ENCODE measurements at regions not wholly inside any gene's neighbourhood (a gene's known extent, or its start where the extent isn't known, plus 50 kb on each side); places are given as distances from the start of the nearest gene placed in this dataset.
"Not testable (repeated sequence)": the region's sequence is repeated elsewhere in the genome, so short reads cannot be mapped to it uniquely, and the experiment has no call there.

DNA sequence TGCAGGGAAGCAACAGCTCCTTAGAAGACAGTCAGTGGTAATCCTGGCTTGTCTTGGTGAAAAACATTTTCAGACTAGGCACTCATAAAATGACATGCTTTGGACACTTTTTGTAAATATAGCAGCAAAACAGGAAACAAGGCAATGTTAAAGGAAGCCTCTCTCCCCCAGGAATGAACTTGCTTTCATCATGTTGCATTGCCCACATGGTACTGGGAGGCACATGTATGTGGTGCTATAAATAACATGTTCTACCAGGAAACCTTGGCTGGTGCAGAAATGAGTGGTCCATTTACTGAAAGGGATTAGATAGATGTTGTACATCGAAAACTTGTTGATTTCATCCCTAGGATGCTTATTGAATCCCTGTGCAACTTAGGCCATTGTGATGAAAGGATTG is 121.4 kb upstream of the RREB1 start:
- no peak for DNase-seq

DNA sequence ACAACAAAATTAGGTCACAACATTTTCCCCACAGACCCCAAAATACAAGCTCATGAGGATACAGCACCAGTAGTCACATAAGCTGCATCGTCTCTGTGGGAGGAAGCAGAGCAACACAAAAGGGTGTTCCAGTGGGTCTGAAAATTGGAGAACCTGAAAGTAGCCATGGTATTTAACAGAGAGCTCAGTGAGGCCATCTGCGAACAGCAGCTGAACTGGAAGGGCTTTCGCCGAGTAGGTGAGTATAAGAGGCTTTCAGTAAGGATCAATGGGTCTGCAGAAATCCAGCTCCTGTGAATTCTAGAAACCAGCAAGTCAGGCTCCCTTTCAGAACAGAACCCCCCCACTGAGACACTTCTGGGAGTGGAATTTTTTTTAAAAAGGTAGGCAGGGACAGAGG is 120.0 kb upstream of the RREB1 start:
- no peak for DNase-seq

DNA sequence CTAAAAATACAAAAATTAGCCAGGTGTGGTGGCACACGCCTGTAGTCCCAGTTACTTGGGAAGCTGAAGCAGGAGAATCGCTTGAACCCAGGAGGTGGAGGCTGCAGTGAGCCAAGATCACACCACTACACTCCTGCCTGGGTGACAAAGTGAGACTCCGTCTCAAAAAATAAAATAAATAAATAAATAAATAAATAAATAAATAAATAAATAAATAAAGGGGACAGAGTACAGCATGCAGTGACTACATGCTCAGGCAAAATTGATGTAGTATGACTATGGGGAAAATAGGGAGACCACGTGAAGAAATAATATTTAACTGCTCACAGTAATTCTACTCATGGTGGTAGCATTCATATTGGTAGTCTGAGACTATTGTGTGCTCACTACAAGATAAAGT is 117.7 kb upstream of the RREB1 start:
- DNase-seq = not testable (repeated sequence)

DNA sequence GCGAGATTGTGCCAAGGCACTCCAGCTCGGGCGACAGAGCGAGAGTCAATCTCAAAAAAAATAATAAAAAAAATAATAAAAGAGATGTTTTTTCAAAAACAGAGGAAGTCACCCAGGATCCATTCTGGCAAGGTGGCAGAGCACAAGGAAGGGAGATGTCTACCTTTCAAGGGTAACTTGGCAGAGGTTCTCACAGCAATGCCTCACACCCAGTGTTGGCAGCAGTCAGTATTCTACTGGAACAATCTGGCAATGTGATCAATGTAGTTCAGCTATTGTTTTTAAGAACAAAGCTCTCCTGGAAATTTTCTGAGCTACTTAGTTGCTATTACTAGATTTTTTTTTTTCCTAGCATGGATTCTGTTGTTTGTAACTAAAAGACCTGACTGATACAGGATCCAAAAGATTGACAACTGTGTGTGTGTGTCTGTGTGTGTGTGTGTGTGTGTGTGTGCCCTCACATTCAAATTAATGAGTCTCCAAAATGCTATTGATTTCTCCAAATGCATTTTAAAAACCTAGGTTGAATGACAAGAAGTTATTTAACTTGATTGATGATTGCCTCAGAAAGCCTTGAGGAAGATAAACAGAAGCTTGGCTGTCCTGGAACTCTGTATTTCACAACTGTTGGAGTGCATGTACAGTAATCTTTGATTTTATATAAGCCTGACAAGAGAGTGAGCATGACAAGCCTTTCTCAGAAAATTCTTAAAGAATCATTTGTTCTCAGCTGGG is 114.1 kb upstream of the RREB1 start:
- no peak for DNase-seq

DNA sequence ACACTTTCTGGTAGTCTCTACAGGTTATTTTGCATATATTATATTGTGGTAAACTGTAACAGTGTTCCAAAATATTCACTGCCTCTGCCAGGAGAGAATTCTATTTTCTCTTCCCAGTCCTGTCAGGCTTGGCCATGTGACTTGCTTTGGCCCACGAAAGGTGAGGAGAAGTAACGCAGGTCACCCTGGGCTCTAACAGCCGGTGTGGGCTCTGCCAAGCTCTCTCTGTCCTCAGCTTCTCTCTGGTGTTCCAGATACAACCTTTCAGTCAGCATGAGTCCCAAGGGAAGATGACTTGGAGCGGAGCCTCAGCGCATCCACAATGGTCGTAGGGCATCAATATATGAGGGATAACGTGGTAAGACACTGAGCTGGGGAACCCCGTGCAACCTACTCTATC is 113.0 kb upstream of the RREB1 start:
- DNase-seq = no peak

DNA sequence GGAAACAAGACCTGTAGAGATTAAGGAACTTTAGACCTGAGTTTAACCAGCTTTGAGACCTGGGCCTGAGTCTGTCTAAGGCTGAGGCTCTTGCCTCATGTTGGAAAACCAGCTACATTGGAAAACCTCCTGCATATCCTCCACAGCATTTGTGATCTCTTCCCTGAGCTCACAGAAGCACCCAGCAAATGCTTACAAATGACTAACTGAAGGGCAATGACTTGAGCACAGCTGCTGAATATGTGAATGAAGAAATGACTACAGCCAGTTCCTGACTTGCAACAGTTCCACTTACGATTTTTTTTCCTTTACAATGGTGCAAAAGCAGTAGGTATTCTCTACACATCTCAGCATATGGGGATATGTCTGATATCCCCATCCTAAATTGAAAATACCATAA is 112.4 kb upstream of the RREB1 start:
- no peak for DNase-seq

DNA sequence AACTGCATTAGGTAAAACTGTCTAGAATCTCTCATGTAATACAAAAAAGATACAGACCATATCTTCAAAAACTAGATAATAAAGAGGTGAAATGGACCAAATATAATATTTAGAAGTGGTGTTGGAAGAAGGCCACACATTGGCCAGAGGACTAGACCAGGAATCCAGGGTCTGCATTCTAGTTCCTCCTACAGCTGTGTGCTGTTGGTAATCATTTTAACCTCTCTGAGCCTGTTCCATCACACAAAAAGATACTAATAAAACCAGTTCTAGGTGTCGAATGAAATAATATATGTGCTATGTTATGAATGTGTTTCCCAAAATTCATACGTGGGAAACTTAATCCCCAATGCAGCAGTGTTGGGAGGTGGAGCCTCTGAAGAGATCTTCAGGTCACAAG is 111.6 kb upstream of the RREB1 start:
- DNase-seq = no peak

DNA sequence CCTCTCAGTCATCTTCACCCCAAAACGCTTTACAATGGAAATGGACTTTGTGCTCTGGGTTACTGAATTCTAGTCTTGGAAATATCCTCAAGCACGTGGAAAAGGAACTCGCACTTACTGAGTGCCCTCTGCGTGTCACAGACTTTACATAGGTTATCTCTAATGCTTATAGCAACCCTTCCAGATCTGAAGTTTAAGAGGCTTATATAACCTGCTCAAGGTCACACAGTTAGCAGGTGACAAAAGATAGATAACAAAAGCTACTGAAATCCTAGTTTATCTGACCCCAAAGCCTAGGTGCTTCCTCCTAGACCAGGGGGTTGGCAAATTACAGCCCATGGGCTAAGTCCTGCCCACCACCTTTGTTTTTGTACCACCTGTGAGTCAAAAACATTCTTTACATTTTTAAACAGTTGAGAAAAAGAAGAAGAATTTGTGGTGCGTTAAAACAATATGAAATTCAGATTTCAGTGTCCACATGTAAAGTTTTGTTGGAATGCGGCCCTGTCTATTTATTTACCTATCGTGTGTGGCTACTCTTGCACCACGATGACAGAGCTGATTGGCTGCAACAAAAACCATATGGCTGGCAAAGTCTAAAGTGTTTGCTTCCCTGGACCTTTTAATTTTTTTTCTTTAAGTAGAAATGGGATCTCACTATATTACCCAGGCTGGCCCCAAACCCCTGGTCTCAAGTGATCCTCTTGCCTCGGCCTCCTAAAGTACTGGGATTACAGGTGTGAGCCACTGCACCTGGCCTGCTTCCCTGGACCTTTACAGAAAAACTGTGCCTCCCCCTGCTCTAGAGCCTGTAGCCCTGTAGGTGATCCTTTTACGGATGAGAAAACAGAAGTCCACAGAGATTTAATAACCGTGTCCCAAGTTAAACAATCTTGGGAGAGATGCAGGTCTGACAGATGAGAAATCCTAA is 110.2 kb upstream of the RREB1 start:
- no peak for DNase-seq

DNA sequence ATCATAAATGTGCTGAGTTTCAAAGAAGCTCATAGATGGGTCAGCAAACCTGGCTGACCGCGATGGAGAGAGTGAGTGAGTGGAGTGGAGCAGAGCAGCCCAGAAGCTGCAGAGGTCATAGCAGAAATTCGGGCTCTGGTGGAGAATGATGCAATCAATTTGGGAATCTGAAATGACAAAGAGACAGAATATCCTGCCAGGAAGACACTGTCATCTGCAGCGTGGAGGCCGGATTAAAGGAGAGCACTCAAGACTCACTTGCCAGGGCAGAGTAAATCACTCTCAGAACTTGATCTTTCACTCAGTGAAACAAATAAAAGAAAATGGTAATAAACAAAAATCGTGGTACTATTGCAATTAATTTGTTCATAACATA is 109.6 kb upstream of the RREB1 start:
- DNase-seq = no peak

DNA sequence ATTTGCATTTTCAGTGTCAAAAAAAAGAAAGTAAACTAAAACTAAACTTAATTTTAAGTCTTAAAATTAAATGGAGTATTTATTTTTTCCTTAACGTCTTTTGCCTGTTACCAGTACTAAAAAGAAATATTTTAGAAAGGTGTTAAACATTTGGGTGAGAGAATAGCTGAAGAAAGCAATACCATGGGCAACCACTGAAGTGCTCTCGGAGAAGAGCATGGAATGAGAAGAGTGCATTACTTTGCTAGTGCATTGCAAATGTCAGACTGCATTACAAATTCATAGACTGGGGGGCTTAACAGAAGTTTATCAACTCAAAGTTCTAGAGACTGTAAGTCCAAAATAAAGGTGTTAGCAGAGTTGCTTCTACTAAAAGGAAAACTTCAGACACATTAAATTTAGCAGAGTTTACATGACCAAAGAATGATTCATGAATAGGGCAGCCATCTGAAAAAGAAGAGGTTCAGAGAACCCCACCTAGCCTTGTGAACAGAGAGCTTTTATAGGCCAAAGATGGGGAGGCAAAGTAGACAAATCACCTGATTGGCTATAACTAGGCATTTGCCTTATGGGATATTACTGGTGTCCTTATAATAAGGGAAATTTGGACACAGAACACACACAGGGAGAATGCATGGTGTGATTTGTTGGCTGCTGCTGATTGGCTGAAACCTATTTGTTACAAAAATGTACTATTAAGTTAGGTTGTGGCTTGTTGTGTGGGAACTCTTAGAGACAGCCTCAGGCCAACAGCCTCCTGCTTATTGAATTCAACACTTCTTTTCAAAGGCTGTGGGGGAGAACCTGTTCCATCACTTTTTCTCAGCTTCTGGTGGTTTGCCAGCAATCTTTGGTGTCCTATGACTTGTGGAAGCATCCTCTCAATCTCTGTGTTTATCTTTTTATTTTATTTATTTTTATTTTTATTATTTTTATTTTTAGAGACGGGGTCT is 106.7 kb upstream of the RREB1 start:
- DNase-seq = no peak

DNA sequence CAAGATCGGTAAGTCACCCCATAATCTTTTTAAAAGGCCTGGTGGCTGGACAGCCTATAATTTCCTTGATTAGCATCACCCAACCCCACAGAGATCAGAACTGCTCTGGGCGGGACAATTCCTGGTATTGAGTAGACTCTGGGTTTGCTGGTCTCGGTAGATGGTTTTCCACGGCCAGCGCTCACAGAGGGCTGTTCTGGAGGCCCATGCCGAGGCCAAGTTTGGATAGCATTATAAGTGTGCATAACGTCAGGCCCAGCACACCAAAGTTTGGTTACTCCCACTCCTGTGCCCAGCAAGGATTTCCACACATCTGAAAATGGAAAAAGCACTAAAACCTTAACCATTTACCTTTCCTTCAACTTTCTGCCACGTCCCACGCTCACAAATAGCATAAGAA is 104.7 kb upstream of the RREB1 start:
- no peak for DNase-seq

DNA sequence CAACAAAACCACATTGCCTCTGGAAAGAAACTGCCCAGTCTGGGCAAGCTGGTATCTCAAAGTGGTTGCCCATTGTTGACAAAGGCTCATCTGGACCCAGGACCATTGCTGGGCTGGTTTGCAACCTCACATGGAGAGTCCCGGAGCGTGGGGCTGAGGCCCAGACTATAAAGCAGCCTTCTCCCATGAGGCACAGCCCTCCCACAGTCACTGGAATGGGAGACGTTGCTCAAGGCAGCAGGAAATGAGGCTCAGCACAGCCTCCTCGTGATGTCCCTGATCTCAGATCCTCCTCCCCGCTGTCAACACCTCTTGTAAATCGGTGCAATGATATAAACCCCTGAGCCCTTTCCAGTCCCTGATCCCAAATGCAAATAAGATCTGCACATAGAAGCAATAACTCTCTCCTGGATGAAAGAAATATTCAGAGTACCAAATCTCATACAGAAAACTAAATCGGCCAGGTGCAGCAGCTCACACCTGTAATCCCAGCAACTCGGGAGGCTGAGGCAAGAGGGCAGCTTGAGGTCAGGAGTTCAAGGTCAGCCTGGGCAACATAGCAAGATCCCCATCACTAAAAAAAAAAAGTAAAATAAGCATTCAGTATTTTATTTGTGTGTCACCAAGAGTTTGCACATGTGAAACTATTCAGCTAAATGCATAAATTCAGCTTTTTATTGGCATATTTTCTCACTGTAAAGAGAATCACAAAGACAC is 103.0 kb upstream of the RREB1 start:
- DNase-seq = no peak

DNA sequence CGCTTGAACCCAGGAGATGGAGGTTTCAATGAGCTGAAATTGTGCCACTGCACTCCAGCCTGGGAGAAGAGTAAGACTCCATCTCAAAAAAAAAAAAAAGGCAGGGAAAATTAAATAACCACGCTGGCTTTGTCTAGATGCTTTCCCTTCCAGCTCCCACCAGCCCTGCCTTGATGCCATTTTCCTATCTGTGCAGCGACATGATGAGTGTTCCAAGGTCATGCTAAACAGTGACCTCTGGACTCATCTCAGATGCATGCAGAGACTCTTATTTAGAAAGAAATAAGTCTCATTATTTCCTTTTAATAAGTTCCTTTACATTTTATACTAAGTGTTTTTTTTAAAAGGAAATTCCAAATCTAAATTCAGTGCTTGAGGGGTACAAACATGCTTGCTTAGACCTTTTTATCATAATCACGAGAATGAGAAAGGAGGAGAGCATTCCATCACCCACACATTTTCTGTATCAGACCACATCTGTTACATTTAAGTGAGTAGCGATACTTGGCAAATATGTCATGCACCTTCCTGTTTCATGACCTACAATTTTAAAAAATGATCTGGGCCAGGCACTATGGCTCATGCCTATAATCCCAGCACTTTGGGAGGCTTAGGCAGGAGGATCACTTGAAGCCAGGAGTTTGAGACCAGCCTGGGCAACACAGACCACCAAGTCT is 101.1 kb upstream of the RREB1 start:
- no peak for DNase-seq

DNA sequence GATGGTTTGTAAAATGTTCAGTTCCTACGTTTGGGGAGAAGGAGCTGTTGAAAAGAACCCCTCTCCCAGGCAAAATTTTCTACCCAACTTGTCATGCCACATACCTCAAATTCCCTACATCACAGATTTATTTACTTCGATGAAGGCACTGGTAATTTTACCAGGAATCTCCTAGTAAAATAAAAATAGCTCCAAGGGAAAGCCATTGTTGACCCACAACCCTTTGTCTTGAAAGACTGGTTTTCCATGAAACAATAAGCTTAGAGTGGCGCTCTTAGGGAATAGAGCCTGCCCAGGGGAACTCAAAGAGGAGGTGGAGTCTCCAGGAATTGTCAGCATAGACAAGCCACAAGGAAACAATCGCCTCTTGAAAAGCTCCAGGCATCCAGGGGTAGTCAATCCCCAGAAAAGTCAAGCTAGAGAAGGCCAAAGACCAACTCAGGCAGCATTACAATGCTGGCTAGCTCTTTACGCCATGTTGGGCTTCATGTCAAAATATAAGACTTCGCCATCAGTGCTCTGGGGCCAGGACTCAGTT is 99.2 kb upstream of the RREB1 start:
- no peak for DNase-seq

DNA sequence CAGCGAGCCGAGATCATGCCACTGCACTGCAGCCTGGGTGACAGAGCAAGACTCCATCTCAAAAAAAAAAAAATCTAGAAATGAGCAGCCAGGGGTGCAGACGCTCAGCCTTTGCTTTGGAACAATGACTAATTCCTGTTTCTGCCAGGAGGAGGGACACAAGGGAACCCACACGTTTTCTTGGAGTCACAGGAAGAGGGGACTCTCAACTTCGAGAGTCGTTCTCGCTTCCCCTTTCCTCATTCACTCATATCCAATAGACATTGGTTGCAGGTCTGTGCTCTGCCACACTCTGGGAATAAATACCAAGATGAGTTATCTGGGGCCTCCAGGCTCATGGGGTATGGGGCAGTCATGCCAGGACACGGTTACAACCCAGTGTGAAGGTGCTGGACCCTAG is 91.5 kb upstream of the RREB1 start:
- DNase-seq = no peak

DNA sequence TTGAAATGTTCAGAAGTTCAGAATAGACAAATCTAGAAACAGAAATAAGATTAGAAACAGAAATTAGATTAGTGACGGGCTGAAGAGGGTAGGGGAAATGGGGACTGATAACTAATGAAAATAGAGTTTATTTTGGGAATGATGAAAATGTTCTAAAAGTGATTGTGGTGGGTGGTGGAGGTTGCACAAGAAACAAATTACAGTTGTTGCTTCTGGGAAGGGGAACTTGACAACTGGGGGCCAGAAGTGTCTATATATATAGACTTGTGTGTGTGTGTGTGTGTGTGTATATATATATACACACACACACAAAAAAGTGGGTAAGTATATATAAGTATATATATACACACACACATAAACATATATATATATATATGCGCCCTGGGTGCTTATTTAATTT is 86.5 kb upstream of the RREB1 start:
- DNase-seq = no peak

DNA sequence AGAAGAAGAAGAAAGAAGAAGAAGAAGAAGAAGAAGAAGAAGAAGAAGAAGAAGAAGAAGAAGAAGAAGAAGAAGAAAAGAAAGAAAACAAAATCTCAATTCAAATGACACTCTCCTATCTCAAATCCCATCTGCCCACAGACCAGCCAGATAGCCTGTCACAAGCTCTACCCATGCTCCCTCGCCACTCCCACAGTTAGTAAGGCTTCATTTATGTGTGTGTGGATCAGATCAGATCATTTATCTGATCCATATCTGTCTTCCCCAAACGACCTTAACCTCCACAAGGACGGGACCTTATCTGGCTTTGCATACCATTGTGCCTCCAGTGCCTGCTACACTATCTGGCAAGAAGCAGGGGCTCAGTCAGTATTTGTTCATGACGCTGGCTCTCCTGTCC is 81.9 kb upstream of the RREB1 start:
- DNase-seq = no peak

DNA sequence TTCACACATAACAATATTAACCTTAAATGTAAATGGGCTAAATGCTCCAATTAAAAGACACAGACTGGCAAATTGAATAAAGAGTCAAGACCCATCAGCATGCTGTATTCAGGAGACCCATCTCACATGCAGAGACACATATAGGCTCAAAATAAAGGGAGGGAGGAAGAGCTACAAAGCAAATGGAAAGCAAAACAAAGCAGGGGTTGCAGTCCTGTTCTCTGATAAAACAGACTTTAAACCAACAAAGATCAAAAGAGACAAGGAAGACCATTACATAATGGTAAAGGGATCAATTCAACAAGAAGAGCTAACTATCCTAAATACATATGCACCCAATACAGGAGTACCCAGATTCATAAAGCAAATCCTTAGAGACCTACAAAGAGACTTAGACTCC is 78.8 kb upstream of the RREB1 start:
- DNase-seq = not testable (repeated sequence)

DNA sequence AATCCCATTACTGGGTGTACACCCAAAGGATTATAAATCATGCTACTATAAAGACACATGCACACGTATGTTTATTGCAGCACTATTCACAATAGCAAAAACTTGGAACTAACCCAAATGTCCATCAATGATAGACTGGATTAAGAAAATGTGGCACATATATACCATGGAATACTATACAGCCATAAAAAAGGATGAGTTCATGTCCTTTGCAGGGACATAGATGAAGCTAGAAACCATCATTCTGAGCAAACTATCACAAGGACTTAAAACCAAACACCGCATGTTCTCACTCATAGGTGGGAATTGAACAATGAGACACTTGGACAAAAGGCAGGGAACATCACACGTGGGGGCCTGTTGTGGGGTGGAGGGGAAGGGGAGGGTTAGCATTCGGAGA is 76.8 kb upstream of the RREB1 start:
- DNase-seq = not testable (repeated sequence)

DNA sequence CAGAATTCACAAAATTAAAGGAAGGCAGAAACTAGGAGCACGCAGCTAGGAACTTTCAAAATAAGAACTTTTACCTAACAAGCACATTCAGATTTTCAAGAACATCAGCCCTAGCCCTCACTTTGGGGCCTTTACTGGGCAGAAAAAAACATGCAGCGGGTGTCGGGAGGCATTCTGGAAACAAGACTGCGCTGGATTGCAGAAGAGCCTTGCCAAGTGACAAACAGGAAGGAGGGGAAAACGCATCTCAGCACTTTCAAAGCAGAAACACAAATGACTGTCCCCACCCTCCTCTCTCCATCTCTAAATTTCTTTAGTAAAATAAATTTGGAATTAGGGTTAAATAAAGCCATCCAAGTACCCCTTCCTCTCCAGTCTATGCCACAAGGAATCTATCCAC is 74.6 kb upstream of the RREB1 start:
- DNase-seq = no peak

DNA sequence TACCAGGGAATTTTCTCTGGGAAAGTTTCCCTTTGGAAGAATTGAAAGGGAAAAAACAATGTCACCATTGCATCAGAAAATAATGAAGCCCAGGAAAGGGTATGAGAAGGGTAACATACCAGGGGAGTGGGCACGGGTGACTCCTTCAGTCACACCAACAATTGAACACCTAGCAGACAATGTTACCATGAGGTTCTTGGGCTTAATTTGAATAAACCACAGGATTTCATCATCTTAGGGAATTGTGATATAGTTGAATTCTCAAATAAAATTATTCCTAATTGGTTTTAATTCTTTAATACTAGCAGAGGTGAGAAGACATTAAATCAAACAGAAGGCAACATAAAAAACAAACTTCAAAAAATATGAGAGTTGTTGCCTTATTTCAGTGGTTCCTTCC is 73.7 kb upstream of the RREB1 start:
- no peak for DNase-seq

DNA sequence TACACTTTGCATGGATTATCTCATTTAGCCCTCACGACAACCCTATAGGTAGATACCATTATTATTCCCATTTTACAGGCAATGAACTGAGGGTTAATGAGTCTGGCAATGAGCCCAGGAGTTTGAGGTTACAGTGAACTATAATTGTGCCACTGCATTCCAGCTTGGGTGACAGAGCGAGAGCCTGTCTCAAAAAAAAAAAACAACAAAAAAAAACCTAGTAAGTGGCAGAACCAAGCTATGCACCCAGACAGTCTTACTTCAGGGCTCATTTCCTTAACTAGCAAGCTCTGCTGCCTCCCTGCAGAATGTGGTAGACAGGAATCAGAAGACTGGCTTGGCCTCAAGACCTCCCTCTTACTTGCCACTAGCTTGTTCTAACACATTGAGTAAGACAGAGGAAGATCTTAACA is 71.9 kb upstream of the RREB1 start:
- DNase-seq = no peak
